BJ (cell line): ENCODE measurements at regions not wholly inside any gene's neighbourhood (a gene's known extent, or its start where the extent isn't known, plus 50 kb on each side); places are given as distances from the start of the nearest gene placed in this dataset.

Experiments used
- CTCF ChIA-PET: fragments of 350-600 bp; formaldehyde crosslinking; extraction: SDS; loops from one replicate; lab custom pipeline; 2021; ENCODE audit warnings: antibody characterized with exemption, inconsistent platforms; lab: Yijun Ruan, JAX
- POLR2A ChIA-PET: fragments of 300-600 bp; sonication (Branson Sonifier 250); formaldehyde crosslinking; extraction: SDS; loops from one replicate; lab custom pipeline; 2021; ENCODE audit warnings: antibody characterized with exemption; lab: Charles Lee
- DNase-seq: peaks from one replicate; pipeline ENCODE4 v3.0.0-alpha.2; 2011; ENCODE audit warnings: low read depth
- H3K27me3 ChIP-seq: 2 replicates; pipeline ENCODE4 v1.6.0; 2011; ENCODE audit warnings: low read length; ENCODE audit not compliant: control insufficient read depth, insufficient read depth
- H3K36me3 ChIP-seq: 2 replicates; pipeline ENCODE4 v1.5.1; 2011; ENCODE audit warnings: low read length; ENCODE audit not compliant: control insufficient read depth, insufficient read depth
- H3K4me3 ChIP-seq: 2 replicates; pipeline ENCODE4 v1.5.1; 2011; ENCODE audit warnings: low read depth, mild to moderate bottlenecking, control low read depth, low read length
- TF ChIP-seq, protein P1 (sequence below): IDR thresholded peaks from 2 replicates; pipeline ENCODE4 v1.5.1; 2011; ENCODE audit warnings: low read depth, mild to moderate bottlenecking, control low read depth, inconsistent platforms, low read length, moderate library complexity; ENCODE audit not compliant: insufficient read depth

DNA sequence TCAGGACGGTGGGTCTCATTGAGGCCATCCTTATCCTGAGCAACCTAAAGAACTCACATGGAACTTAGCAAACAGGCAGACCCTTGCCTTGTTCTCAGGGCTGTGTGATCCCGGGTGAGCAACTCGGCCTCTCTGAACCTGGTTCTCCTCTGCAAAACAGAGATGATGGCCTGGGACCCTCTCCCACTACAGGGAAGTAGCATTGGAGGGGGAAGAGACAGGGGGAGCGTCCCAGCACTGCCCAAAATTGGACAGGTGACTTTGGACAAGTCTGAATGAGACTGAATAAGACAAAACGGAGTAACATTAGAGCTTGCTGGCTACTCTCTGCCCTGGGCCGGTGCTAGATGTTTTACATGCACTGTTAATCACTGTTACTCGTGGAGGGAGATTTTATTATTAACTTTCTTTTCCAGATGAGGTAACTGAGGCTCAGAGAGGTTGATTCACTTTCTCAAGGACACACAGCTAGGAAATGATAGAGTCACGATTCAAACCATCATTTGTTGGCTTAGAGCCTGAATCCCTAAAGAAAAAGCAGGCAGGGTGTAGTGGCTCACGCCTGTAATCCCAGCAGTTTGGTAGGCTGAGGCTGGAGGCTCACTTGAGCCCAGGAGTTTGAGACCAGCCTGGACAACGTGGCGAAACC, 136.4 kb downstream of the C9orf50 start:
- POLR2A ChIA-PET = interaction anchor here (1.0 to 1.5 kb wide), 3 partner anchors 11 to 24 kb away, joined by 4 to 9 read pairs (median 7); no protein-coding TSS in a partner anchor
- no peak overlapping the region for H3K4me3 ChIP-seq
- no peak for DNase-seq
- TF ChIP-seq, protein P1, sequence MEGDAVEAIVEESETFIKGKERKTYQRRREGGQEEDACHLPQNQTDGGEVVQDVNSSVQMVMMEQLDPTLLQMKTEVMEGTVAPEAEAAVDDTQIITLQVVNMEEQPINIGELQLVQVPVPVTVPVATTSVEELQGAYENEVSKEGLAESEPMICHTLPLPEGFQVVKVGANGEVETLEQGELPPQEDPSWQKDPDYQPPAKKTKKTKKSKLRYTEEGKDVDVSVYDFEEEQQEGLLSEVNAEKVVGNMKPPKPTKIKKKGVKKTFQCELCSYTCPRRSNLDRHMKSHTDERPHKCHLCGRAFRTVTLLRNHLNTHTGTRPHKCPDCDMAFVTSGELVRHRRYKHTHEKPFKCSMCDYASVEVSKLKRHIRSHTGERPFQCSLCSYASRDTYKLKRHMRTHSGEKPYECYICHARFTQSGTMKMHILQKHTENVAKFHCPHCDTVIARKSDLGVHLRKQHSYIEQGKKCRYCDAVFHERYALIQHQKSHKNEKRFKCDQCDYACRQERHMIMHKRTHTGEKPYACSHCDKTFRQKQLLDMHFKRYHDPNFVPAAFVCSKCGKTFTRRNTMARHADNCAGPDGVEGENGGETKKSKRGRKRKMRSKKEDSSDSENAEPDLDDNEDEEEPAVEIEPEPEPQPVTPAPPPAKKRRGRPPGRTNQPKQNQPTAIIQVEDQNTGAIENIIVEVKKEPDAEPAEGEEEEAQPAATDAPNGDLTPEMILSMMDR = no peak
- H3K36me3 ChIP-seq = no peaks in the 10 kb centered on the region
- CTCF ChIA-PET = interaction anchor here (0.6 to 2.9 kb wide), 10 partner anchors 10 to 353 kb away, joined by 3 to 11 read pairs (median 6); no protein-coding TSS in a partner anchor
- H3K27me3 ChIP-seq = no peaks in the 10 kb centered on the region

DNA sequence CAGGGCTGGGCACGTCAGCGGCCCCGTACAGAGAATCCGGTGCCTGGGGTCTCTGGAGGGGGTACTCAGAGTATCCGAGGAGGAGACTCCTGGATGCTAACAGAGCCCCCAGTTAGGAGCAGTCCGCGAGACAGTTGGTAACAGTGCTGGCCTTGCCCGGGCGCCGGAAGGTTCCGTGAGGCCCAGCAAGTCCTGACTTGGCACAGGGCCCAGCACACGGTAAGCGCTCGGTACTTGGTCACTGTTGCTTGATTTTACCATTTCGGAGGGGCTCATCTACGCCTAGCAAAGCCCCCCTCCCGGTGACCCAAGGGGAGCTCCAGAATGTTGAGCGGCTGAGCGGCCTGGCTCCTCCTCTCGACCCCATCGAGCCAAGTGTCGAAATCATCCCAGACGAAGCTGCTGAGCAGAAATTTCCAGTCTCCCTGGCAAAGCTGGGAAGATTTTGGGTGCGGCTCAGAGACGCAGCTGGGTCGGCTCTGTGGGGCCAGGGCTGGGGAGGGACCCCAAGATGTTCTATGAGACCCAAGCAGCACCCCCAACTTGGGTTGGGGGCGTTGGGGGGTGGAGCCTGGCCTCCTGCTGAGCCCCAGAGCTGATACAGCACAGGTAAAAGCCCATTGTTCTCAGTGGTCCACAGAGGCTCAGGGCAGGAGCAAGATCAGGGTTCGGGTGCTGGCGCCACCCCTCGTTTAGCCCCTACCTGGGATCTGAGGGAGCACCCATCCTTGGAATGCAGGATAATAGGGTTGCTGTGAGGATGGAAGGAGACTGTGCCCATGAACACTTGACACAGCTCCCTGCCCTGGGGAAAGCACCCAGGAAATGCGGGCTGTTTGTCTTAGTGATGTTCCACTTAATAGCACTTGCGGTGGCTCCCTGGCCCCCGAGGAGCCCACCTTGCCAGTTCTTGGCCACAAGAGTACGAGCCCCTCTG, 137.2 kb downstream of the C9orf50 start:
- ChIA-PET POLR2A (interaction anchor here (0.7 to 1.5 kb wide), 7 partner anchors 12 to 341 kb away, joined by 3 to 9 read pairs (median 5); partner anchors contain the start of gene IER5L), CTCF (interaction anchor here (0.8 to 4.5 kb wide), 16 partner anchors 10 to 352 kb away, joined by 3 to 32 read pairs (median 5); no protein-coding TSS in a partner anchor)
- TF ChIP-seq, protein P1 = no peak
- Histone ChIP-seq H3K4me3 (peak overlapping the region; percentile 8; the same call in 1 of the 2 replicates), H3K36me3 (no peaks in the 10 kb centered on the region), H3K27me3 (no peaks in the 10 kb centered on the region)
- peak; percentile 61 for DNase-seq

DNA sequence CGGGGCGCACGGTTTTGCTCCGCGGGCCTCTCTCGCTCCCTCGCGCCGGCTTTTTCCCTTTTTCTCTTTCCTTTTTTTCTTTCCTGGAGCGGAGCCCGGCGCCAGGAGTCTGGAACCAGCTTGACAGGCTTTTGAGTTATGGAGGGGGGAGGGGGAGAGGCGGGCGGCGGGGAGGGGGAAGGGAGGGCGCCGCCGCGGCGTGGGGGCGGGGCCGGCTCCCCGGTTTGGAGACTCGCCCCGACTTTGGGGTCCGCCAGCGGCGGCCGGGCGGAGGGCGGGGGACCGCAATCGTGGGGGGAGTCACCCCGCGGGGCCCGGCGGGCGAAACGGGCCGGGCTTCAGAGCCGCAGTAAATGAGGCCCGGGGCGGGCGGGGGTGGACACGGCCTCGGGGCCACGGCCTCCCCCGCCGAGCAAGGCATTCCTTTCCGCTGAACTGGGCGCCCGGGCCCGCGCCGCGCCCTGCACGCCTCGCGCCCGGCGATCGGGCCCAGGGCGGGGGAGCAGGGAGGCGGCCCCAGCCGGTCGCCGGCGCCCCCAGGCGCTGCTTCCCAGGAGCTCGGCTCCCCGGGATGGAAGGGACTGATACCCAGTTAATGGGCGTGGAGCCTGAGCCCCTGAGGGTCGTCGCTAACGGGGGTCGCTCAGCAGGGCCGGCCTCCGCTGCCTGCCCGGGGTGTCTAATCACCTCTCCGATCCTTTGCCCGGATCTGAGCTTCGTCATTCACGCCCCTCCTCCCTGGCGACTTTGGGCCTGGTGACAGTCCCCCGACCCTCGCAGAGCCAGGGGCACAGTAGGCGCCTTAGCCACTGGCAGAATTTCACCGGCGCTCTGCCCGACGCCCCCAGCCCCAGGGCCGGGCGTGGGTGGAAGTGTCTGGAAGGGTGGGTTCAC, 138.1 kb downstream of the C9orf50 start:
- no peaks in the 10 kb centered on the region for H3K36me3 ChIP-seq
- peak; percentile 48 for DNase-seq
- H3K4me3 ChIP-seq = peak overlapping the region; percentile 20; the same call in 1 of the 2 replicates
- TF ChIP-seq, protein P1 = peak; percentile 19; the same call in 1 of the 2 replicates
- H3K27me3 ChIP-seq = no peaks in the 10 kb centered on the region
- ChIA-PET CTCF (interaction anchor here (0.8 to 4.5 kb wide), 16 partner anchors 12 to 351 kb away, joined by 3 to 32 read pairs (median 5); no protein-coding TSS in a partner anchor), POLR2A (interaction anchor here (0.5 to 1.5 kb wide), 6 partner anchors 13 to 316 kb away, joined by 3 to 9 read pairs (median 4); partner anchors contain the start of gene IER5L)

DNA sequence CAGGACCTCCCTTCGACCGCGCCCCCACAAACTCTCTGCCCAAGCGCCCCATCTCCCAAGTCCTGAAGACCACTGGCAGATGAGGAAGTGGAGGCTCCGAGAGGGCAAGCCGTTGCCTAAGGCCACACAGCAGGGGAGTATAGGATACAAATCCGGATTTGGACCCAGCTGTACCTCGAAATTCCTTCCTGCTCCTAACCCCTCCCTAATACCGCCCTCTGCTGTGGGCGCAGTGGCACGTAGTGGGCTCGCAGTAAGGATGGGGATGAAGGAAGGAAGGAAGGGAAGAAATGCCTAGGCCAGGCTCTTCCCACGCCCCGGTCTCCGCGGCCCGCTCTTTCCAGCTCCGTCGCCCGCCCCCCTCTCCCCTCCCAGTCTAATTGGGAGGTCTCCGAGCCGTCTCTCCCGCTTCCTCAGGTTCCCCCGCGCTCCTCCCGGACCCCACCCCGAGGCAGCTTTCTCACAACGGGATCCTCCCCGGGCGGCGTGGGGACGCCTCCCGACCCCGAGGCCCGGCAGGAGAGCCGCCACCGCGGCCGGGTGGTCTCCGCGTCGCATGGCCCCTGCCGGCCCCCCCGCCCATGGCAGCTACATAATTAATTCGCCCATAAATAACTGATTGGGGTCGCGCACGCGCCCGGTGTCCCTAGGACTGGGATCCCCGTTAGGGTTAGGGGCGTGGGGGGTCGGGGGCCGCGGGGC, 138.9 kb downstream of the C9orf50 start:
- POLR2A ChIA-PET = interaction anchor here (0.7 to 1.0 kb wide), 2 partner anchors 14 to 15 kb away, joined by 3 to 21 read pairs; no protein-coding TSS in a partner anchor
- Histone ChIP-seq H3K4me3 (peak overlapping the region; percentile 20), H3K27me3 (no peaks in the 10 kb centered on the region), H3K36me3 (no peaks in the 10 kb centered on the region)
- CTCF ChIA-PET = interaction anchor here (0.8 to 4.5 kb wide), 11 partner anchors 13 to 350 kb away, joined by 3 to 32 read pairs (median 4); no protein-coding TSS in a partner anchor
- DNase-seq = no peak
- TF ChIP-seq, protein P1 = peak; percentile 37
